OCI-LY3 (cell line): ENCODE measurements at regions not wholly inside any gene's neighbourhood (a gene's known extent, or its start where the extent isn't known, plus 50 kb on each side); places are given as distances from the start of the nearest gene placed in this dataset.

Source experiments
- H2AFZ ChIP-seq: fragments of 200-600, 300-600 bp; shearing (Covaris generic); 2 replicates; pipeline ENCODE4 v1.6.0; 2014; ENCODE audit warnings: antibody characterized with exemption, low read depth, low read length
- H3K27ac ChIP-seq: fragments of 200-600, 300-600 bp; sonication (generic); 2 replicates; pipeline ENCODE4 v1.5.1; 2014; ENCODE audit warnings: mild to moderate bottlenecking, low read length, moderate library complexity, mixed read lengths
- H3K27me3 ChIP-seq: fragments of 200-600, 300-600 bp; sonication (generic); 2 replicates; pipeline ENCODE4 v1.6.1; 2014; ENCODE audit warnings: low read depth, low read length, mixed read lengths
- H3K36me3 ChIP-seq: fragments of 200-600, 300-600 bp; sonication (generic); replicated peaks from 2 replicates; pipeline ENCODE3; 2014; ENCODE audit warnings: low read depth, low read length, mixed read lengths
- H3K4me1 ChIP-seq: fragments of 300-600, 200-600 bp; sonication (generic); 2 replicates; pipeline ENCODE4 v1.6.1; 2014; ENCODE audit warnings: low read length, mixed read lengths
- H3K4me2 ChIP-seq: fragments of 200-600, 300-600 bp; sonication (generic); 2 replicates; pipeline ENCODE4 v1.6.1; 2014; ENCODE audit warnings: low read length, mixed read lengths
- H3K4me3 ChIP-seq: fragments of 300-600, 200-600 bp; sonication (generic); 2 replicates; pipeline ENCODE4 v1.5.1; 2014; ENCODE audit warnings: antibody characterized with exemption, mild to moderate bottlenecking, low read length, moderate library complexity
- H3K79me2 ChIP-seq: fragments of 300-600, 200-600 bp; shearing (Covaris generic); 2 replicates; pipeline ENCODE4 v1.6.1; 2014; ENCODE audit warnings: mild to moderate bottlenecking, low read length, mixed read lengths
- H3K9ac ChIP-seq: fragments of 300-600, 200-600 bp; shearing (Covaris generic); 2 replicates; pipeline ENCODE4 v1.6.0; 2014; ENCODE audit warnings: mild to moderate bottlenecking, low read length, moderate library complexity
- H3K9me3 ChIP-seq: fragments of 200-600, 300-600 bp; shearing (Covaris generic); 2 replicates; pipeline ENCODE4 v1.6.1; 2014; ENCODE audit warnings: low read length, mixed read lengths; ENCODE audit not compliant: insufficient read depth
- H4K20me1 ChIP-seq: fragments of 200-600, 300-600 bp; sonication (generic); 2 replicates; pipeline ENCODE4 v1.6.1; 2016; ENCODE audit warnings: low read length, mixed read lengths; ENCODE audit not compliant: insufficient read depth
- EZH2phosphoT487 ChIP-seq: fragments of 200-600 bp; shearing (Covaris generic); IDR thresholded peaks from 2 replicates; pipeline ENCODE4 v1.6.1; 2018; ENCODE audit warnings: antibody characterized with exemption, mixed run types, low read depth
- TF ChIP-seq, protein P1 (sequence below): fragments of 200-600, 300-600 bp; sonication (generic); IDR thresholded peaks from 2 replicates; pipeline ENCODE4 v1.5.1; 2014; ENCODE audit warnings: antibody characterized with exemption, low read length, low read depth

DNA sequence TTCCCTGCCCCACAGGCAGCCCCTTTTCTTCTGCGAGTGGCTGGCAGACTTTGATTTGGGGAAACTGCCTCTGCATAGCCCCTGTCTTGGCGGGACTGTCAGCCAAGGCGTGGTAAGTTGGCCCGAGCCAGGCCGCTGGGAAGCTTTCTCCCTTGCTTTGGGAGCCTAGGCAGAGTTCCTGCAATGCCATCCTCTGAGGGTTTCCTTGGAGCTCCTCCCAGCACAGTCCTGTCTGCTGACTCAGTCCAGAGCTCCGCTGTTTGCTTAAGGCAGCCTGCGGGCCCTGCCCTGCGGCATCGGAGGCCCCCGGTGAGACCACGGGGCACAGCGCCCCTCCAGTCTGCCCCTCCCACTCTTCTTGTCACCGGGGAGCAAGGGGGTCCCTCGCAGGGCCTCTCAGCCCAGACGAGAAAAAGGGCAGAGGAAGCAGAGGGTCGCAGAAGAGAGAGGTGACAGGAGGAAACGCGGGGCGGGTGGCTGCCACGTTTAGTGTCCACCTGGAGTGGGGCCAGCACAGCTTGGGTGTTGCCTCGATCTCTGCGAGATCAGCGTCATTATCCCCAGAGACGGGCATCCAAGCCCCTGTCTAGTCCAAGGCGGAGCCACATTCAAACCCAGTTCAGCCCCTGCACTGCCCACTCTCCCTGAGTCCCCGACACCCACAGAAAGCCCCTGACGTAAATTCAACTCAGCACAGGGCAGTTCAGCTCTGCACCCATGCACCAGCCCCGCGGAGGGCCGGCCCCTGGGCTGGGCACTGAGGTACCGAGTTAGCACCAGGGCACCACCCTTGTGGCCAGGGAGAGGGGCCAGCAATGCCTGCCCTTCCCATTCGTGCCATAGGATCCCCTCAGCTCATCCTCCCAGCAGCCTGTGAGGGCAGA, 59.0 kb upstream of the CHST15 start:
- Histone ChIP-seq H3K9me3 (no peaks in the 10 kb centered on the region), H3K36me3 (no peaks in the 10 kb centered on the region), H3K4me2 (peak overlapping the region; percentile 57), H3K27me3 (no peaks in the 10 kb centered on the region), H4K20me1 (no peaks in the 10 kb centered on the region), H3K4me1 (peaks cover 24% of the 10 kb centered on the region), H3K4me3 (no peak overlapping the region), H3K27ac (no peak overlapping the region), H3K9ac (no peak overlapping the region), H2AFZ (no peak overlapping the region), H3K79me2 (no peaks in the 10 kb centered on the region)
- TF ChIP-seq, protein P1, sequence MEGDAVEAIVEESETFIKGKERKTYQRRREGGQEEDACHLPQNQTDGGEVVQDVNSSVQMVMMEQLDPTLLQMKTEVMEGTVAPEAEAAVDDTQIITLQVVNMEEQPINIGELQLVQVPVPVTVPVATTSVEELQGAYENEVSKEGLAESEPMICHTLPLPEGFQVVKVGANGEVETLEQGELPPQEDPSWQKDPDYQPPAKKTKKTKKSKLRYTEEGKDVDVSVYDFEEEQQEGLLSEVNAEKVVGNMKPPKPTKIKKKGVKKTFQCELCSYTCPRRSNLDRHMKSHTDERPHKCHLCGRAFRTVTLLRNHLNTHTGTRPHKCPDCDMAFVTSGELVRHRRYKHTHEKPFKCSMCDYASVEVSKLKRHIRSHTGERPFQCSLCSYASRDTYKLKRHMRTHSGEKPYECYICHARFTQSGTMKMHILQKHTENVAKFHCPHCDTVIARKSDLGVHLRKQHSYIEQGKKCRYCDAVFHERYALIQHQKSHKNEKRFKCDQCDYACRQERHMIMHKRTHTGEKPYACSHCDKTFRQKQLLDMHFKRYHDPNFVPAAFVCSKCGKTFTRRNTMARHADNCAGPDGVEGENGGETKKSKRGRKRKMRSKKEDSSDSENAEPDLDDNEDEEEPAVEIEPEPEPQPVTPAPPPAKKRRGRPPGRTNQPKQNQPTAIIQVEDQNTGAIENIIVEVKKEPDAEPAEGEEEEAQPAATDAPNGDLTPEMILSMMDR, result no peak
- no peak for TF ChIP-seq EZH2phosphoT487

DNA sequence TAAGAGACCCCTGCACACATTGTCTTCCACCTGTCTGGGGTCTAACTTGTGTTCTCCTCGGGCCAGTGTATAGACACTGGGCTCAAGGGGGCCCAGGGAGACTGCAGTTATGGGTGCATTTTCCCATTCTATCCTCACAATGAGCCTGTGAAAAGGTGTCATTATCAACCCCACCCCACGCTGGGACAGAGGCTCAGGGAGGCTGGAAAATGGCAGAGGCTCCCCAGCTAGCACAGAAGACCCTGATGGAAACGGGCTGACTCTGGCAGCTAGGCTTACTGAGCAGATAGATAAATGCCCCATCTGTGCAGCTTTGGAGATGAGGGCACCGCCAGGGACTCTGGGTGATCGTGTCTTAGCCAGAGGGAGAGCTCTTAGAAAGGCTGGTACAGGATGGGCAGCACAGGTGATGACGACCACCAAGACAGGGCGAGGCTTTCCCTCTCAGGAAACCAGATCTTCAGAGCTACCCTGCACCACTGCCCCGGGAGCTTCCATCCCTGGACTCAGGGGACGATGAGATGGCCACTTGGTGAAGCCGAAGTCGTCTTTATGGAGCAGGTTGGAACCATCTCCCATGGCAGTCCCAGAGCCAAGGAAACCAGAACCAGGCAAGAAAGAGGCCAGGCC, 58.2 kb upstream of the CHST15 start:
- Histone ChIP-seq H3K36me3 (no peaks in the 10 kb centered on the region), H3K27me3 (no peaks in the 10 kb centered on the region), H3K9ac (no peak overlapping the region), H3K4me2 (no peak overlapping the region), H3K9me3 (no peaks in the 10 kb centered on the region), H3K79me2 (no peaks in the 10 kb centered on the region), H3K4me3 (no peak overlapping the region), H4K20me1 (no peaks in the 10 kb centered on the region), H2AFZ (no peak overlapping the region), H3K27ac (no peak overlapping the region), H3K4me1 (peaks cover 24% of the 10 kb centered on the region)
- no peak for TF ChIP-seq EZH2phosphoT487
- TF ChIP-seq, protein P1, result no peak

DNA sequence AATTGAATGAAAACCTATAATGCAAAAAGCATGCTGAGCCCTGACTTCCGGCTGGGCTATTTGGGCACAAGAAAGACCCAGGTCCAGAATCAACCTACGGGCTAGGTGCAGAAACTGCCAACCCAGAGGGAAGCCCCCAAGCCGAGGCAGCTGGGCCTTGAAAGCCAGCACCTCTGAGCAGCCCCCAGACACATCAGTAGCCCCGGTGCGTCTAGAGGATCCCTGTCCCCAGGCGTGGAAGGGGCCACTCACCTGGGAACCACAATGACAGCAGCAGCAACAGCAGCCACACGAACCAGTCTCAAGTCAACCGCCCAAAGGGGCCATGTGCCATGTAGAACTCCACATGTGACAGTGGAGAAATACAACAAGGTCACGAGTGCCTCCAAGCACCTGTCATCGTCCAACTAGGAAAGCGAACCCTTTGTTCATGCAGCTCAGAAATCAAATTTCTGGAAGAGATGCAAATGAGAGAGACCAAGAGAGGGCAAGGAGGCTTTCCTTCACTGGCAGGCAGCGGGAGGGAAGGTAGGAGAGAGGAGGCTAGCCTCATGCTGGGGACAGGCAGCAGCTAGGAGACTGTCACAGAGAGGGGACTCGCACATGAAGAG, 57.5 kb upstream of the CHST15 start:
- TF ChIP-seq, protein P1, result no peak
- no peaks in the 10 kb centered on the region for H3K79me2 ChIP-seq
- H3K4me1 ChIP-seq, result peaks cover 24% of the 10 kb centered on the region
- H3K27ac ChIP-seq, result no peak overlapping the region
- H3K4me2 ChIP-seq, result no peak overlapping the region
- H3K9me3 ChIP-seq, result no peaks in the 10 kb centered on the region
- no peaks in the 10 kb centered on the region for H3K36me3 ChIP-seq
- H3K9ac ChIP-seq, result no peak overlapping the region
- no peaks in the 10 kb centered on the region for H3K27me3 ChIP-seq
- H3K4me3 ChIP-seq, result no peak overlapping the region
- no peak overlapping the region for H2AFZ ChIP-seq
- H4K20me1 ChIP-seq, result no peaks in the 10 kb centered on the region

DNA sequence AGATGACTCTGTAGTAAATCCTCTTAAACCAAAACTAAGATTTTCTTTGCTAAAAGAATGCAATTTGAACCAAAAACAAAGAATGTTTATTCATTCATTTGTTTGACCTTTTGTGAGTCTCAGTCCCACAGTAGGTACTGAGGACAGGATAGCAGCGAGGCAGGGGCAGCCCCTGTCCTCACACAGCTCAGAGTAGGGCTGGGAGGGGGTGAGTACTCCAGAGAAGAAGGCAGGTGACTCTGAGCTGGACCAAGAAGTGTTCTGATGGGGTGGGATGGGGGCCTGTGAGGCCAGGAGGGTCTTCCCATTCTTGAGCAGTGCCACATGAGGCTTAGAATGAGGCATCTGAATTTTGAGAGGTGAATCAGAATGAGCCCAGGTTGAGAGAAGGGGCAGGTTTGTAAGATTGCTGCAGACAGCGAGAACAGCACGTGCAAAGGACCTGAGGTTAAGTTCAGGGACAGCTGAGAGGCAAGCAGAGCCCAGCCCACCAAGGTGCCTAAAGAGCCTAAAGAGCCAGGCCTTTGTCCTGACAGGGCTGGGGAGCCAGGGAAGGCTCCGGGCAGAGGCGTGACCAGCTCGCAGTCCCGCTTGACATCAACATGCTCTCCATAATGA, 56.9 kb upstream of the CHST15 start:
- Histone ChIP-seq H3K9me3 (no peaks in the 10 kb centered on the region), H3K36me3 (no peaks in the 10 kb centered on the region), H2AFZ (no peak overlapping the region), H3K4me1 (peaks cover 24% of the 10 kb centered on the region), H3K9ac (no peak overlapping the region), H3K4me2 (peak overlapping the region; percentile 24; the same call in 1 of the 2 replicates), H3K79me2 (no peaks in the 10 kb centered on the region), H3K27me3 (no peaks in the 10 kb centered on the region), H3K27ac (no peak overlapping the region), H3K4me3 (no peak overlapping the region), H4K20me1 (no peaks in the 10 kb centered on the region)
- TF ChIP-seq, protein P1, result no peak
- no peak for TF ChIP-seq EZH2phosphoT487
